IMR-90 (cell line): ENCODE measurements at regions not wholly inside any gene's neighbourhood (a gene's known extent, or its start where the extent isn't known, plus 50 kb on each side); places are given as distances from the start of the nearest gene placed in this dataset.

Source experiments
- ATAC-seq: fragments of 200-7000 bp; cut with Tn5 transposase; 2 replicates; pipeline ENCODE4 v1.9.1; 2020; ENCODE audit warnings: low read depth, mild to moderate bottlenecking, moderate library complexity
- BruUV-seq: library from RNA; stranded (reverse); fragments of 400-500 nt; replicated peaks from 2 replicates; lab custom pipeline; 2021; lab: Mats Ljungman, UMichigan
- CTCF ChIA-PET: fragments of 300-600 bp; formaldehyde crosslinking; extraction: SDS; loops from one replicate; lab custom pipeline; 2021; ENCODE audit warnings: antibody characterized with exemption; lab: Yijun Ruan, JAX
- POLR2A ChIA-PET: fragments of 300-600 bp; sonication (Branson Sonifier 250); formaldehyde crosslinking; loops from one replicate; lab custom pipeline; 2022; ENCODE audit warnings: antibody characterized with exemption; ENCODE audit not compliant: unreplicated experiment; lab: Charles Lee
- DNase-seq: peaks from one replicate; pipeline ENCODE4 v3.0.0; 2013
- H2AFZ ChIP-seq: replicated peaks from 2 replicates; pipeline ENCODE3; 2013; ENCODE audit warnings: low read length, mild to moderate bottlenecking; ENCODE audit not compliant: poor library complexity
- H2AK5ac ChIP-seq: 2 replicates; pipeline ENCODE4 v1.6.1; 2013; ENCODE audit warnings: low read depth, low read length, inconsistent platforms
- H2AK9ac ChIP-seq: replicated peaks from 2 replicates; pipeline ENCODE3; 2013; ENCODE audit warnings: mild to moderate bottlenecking, low read depth, low read length, moderate library complexity; ENCODE audit not compliant: poor library complexity
- H2BK120ac ChIP-seq: 2 replicates; pipeline ENCODE4 v1.6.1; 2013; ENCODE audit warnings: low read depth, low read length, inconsistent platforms
- H2BK15ac ChIP-seq: 3 replicates; pipeline ENCODE4 v1.6.1; 2013; ENCODE audit warnings: low read depth, low read length, inconsistent platforms
- H2BK20ac ChIP-seq: 2 replicates; pipeline ENCODE4 v1.6.1; 2013; ENCODE audit warnings: low read depth, mild to moderate bottlenecking, inconsistent platforms, low read length, moderate library complexity
- H2BK5ac ChIP-seq: 2 replicates; pipeline ENCODE4 v1.6.1; 2013; ENCODE audit warnings: mild to moderate bottlenecking, low read depth, low read length, inconsistent platforms; ENCODE audit not compliant: poor library complexity, severe bottlenecking
- H3K14ac ChIP-seq: replicated peaks from 2 replicates; pipeline ENCODE4 v1.6.1; 2013; ENCODE audit warnings: low read depth, low read length, inconsistent platforms
- H3K18ac ChIP-seq: 2 replicates; pipeline ENCODE4 v1.6.1; 2013; ENCODE audit warnings: low read depth, low read length, control low read depth
- H3K23ac ChIP-seq: 2 replicates; pipeline ENCODE4 v1.6.1; 2013; ENCODE audit warnings: low read depth, low read length, inconsistent platforms
- H3K27ac ChIP-seq: 2 replicates; pipeline ENCODE4 v1.5.1; 2013; ENCODE audit warnings: mild to moderate bottlenecking, control low read depth, low read length; ENCODE audit not compliant: insufficient read depth
- H3K27me3 ChIP-seq: 2 replicates; pipeline ENCODE4 v1.6.1; 2013; ENCODE audit warnings: low read length; ENCODE audit not compliant: control insufficient read depth, insufficient read depth
- H3K36me3 ChIP-seq: 2 replicates; pipeline ENCODE4 v1.6.1; 2013; ENCODE audit warnings: low read length, mixed read lengths; ENCODE audit not compliant: control insufficient read depth, insufficient read depth
- H3K4ac ChIP-seq: 2 replicates; pipeline ENCODE4 v1.6.1; 2013; ENCODE audit warnings: low read depth, low read length, inconsistent platforms
- H3K4me1 ChIP-seq: 2 replicates; pipeline ENCODE4 v1.6.1; 2013; ENCODE audit warnings: low read length, mixed read lengths; ENCODE audit not compliant: control insufficient read depth, insufficient read depth
- H3K4me2 ChIP-seq: 2 replicates; pipeline ENCODE4 v1.6.1; 2013; ENCODE audit warnings: low read depth, mild to moderate bottlenecking, control low read depth, low read length, moderate library complexity
- H3K4me3 ChIP-seq: 2 replicates; pipeline ENCODE4 v1.5.1; 2013; ENCODE audit warnings: low read depth, mild to moderate bottlenecking, control low read depth, low read length, moderate library complexity; ENCODE audit not compliant: insufficient read depth
- H3K56ac ChIP-seq: 2 replicates; pipeline ENCODE4 v1.6.1; 2013; ENCODE audit warnings: low read length, inconsistent platforms; ENCODE audit not compliant: insufficient read depth; ENCODE audit errors: extremely low read depth
- H3K79me1 ChIP-seq, 2 experiments: 2 replicates each; pipeline ENCODE4 v1.6.1; 2013; ENCODE audit warnings: low read length in 2 of 2, inconsistent platforms in 1 of 2, low read depth in 1 of 2
- H3K9ac ChIP-seq: 2 replicates; pipeline ENCODE4 v1.6.1; 2013; ENCODE audit warnings: low read depth, low read length, control low read depth
- H3K9me1 ChIP-seq: 2 replicates; pipeline ENCODE4 v1.6.1; 2013; ENCODE audit warnings: low read length, inconsistent platforms; ENCODE audit not compliant: insufficient read depth
- H3K9me3 ChIP-seq: 2 replicates; pipeline ENCODE4 v1.6.1; 2013; ENCODE audit warnings: low read length; ENCODE audit not compliant: control insufficient read depth, insufficient read depth
- H4K20me1 ChIP-seq: 2 replicates; pipeline ENCODE4 v1.6.1; 2013; ENCODE audit warnings: low read length, inconsistent platforms; ENCODE audit not compliant: insufficient read depth
- H4K5ac ChIP-seq: 2 replicates; pipeline ENCODE4 v1.6.1; 2013; ENCODE audit warnings: mild to moderate bottlenecking, low read depth, low read length, control low read depth
- H4K8ac ChIP-seq, 2 experiments: 2 replicates each; pipeline ENCODE4 v1.6.1; 2013; ENCODE audit warnings: low read depth in 2 of 2, low read length in 2 of 2, control low read depth in 1 of 2, inconsistent platforms in 1 of 2
- H4K91ac ChIP-seq: 2 replicates; pipeline ENCODE4 v1.6.1; 2013; ENCODE audit warnings: low read depth, low read length, inconsistent platforms; ENCODE audit not compliant: insufficient read depth
- CTCF ChIP-seq: conservative IDR thresholded peaks from 2 replicates; pipeline ENCODE4 v1.5.1; 2012; ENCODE audit warnings: mild to moderate bottlenecking, low read depth, low read length, improper control_type of control experiment
- FOS ChIP-seq: fragments of 150-350 bp; IDR thresholded peaks from 2 replicates; pipeline ENCODE4 v1.6.1; 2016; ENCODE audit warnings: low read depth, low read length
- MXI1 ChIP-seq: IDR thresholded peaks from 2 replicates; pipeline ENCODE4 v1.6.1; 2012; ENCODE audit warnings: low read depth, mild to moderate bottlenecking, low read length, moderate library complexity, borderline replicate concordance
- POLR2A ChIP-seq: IDR thresholded peaks from 2 replicates; pipeline ENCODE4 v1.6.1; 2012; ENCODE audit warnings: mild to moderate bottlenecking, low read depth, low read length
- RFX5 ChIP-seq: IDR thresholded peaks from 2 replicates; pipeline ENCODE4 v1.8.0; 2012; ENCODE audit warnings: low read depth, mild to moderate bottlenecking, low read length, moderate library complexity
- SMC3 ChIP-seq: fragments of 150-350 bp; IDR thresholded peaks from 2 replicates; pipeline ENCODE4 v1.6.1; 2016; ENCODE audit warnings: low read depth, mild to moderate bottlenecking, antibody characterized with exemption, low read length, moderate library complexity
- WGBS, 2 experiments: methylation state at CpG; one replicate each; pipeline versions ENCODE4 v1.1.5 to v1.1.7; 2013; ENCODE audit warnings: missing lambda C conversion rate in 2 of 2; ENCODE audit not compliant: insufficient read length in 1 of 2; ENCODE audit errors: extremely low coverage in 2 of 2; 5-methylcytosine and 5-hydroxymethylcytosine counted together
- dilution Hi-C: fragments of 300-500 bp; cut with HindIII; formaldehyde crosslinking; loops from one replicate; pipeline ENCODE4 v1.14.3; 2018; ENCODE audit warnings: low sequenced_read_pairs; ENCODE audit not compliant: unreplicated experiment
- in situ Hi-C: fragments of 300-500 bp; cut with MboI; formaldehyde crosslinking; loops from 3 replicates; pipeline ENCODE4 v1.14.3; 2019; ENCODE audit warnings: low sequenced_read_pairs, inconsistent platforms, mixed read lengths
- intact Hi-C: fragments of 100-400 bp; cut with micrococcal nuclease; formaldehyde crosslinking; loops from 2 replicates; pipeline ENCODE4 v1.10.0; 2022
- TF ChIP-seq, protein P1 (sequence below): fragments of 150-350 bp; IDR thresholded peaks from 2 replicates; pipeline ENCODE4 v1.6.1; 2016; ENCODE audit warnings: low read depth, mild to moderate bottlenecking, low read length, moderate library complexity, borderline replicate concordance

GRCh38 chr6:93974332-93974731 lies 555.0 kb upstream of the EPHA7 start:
- intact Hi-C loops (no loop called here), dilution Hi-C loops (no loop called here), in situ Hi-C loops (no loop called here)
- Histone ChIP-seq H3K27me3 (no peaks in the 10 kb centered on the region), H4K91ac (no peak overlapping the region), H3K14ac (no peak overlapping the region), H3K23ac (no peak overlapping the region), H2BK5ac (no peak overlapping the region), H2AFZ (no peak overlapping the region), H3K4me1 (no peaks in the 10 kb centered on the region), H3K18ac (no peak overlapping the region), H3K27ac (no peak overlapping the region), H3K4me3 (no peak overlapping the region), H3K4me2 (no peak overlapping the region), H2AK9ac (no peak overlapping the region), H4K5ac (no peak overlapping the region), H3K9ac (no peak overlapping the region), H3K9me3 (no peaks in the 10 kb centered on the region), H3K79me1 (no peaks in the 10 kb centered on the region), H3K9me1 (no peaks in the 10 kb centered on the region), H2BK120ac (no peak overlapping the region), H2BK15ac (no peak overlapping the region), H3K56ac (no peak overlapping the region), H4K20me1 (no peaks in the 10 kb centered on the region), H3K4ac (no peak overlapping the region), H4K8ac (no peak overlapping the region), H2AK5ac (no peak overlapping the region), H3K36me3 (no peaks in the 10 kb centered on the region), H2BK20ac (no peak overlapping the region)
- TF ChIP-seq MXI1 (no peak), POLR2A (no peak), RFX5 (no peak), CTCF (no peak), SMC3 (no peak), FOS (no peak)
- TF ChIP-seq, protein P1, sequence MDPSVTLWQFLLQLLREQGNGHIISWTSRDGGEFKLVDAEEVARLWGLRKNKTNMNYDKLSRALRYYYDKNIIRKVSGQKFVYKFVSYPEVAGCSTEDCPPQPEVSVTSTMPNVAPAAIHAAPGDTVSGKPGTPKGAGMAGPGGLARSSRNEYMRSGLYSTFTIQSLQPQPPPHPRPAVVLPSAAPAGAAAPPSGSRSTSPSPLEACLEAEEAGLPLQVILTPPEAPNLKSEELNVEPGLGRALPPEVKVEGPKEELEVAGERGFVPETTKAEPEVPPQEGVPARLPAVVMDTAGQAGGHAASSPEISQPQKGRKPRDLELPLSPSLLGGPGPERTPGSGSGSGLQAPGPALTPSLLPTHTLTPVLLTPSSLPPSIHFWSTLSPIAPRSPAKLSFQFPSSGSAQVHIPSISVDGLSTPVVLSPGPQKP: no peak
- no peak for DNase-seq
- ChIA-PET POLR2A (no interaction called here), CTCF (interaction anchor here (0.6 kb wide), 1 partner anchor 1390 kb away, joined by 4 read pairs; no protein-coding TSS in a partner anchor)
- ATAC-seq: no peak
- no TSS peak for BruUV-seq
- WGBS, 2 experiments: no CpG with 5 or more reads among the region's 2 CpGs
